Right atrium auricular region (tissue), 2 donors: ENCODE measurements at regions not wholly inside any gene's neighbourhood (a gene's known extent, or its start where the extent isn't known, plus 50 kb on each side); places are given as distances from the start of the nearest gene placed in this dataset.
"Not testable (repeated sequence)": the region's sequence is repeated elsewhere in the genome, so short reads cannot be mapped to it uniquely, and the experiment has no call there.

Experiments
- DNase-seq: peaks from one replicate; pipeline ENCODE4 v3.0.0-alpha.2; 2019; ENCODE audit warnings: low spot score
- H3K27ac ChIP-seq, 2 donors: fragments of 200-600 bp; sonication (generic); 1 replicate in 1 of 2; 2 replicates in 1 of 2; pipeline ENCODE4 v1.5.1; 2016 to 2019
- H3K27me3 ChIP-seq, 2 donors: fragments of 200-600 bp; sonication (generic); one replicate each; pipeline versions ENCODE4 v1.5.1 to v1.6.0; 2017 to 2019
- H3K36me3 ChIP-seq: fragments of 200-600 bp; sonication (generic); one replicate; pipeline ENCODE4 v1.5.1; 2016
- H3K4me1 ChIP-seq, 2 donors: fragments of 200-600 bp; sonication (generic); one replicate each; pipeline versions ENCODE4 v1.5.1 to v1.6.0; 2017 to 2019
- H3K4me3 ChIP-seq, 2 donors: fragments of 200-600 bp; sonication (generic); 1 replicate in 1 of 2; 2 replicates in 1 of 2; pipeline ENCODE4 v1.5.1; 2017 to 2019; ENCODE audit warnings: mild to moderate bottlenecking in 1 of 2, moderate library complexity in 1 of 2
- H3K9me3 ChIP-seq, 2 donors: fragments of 200-600 bp; sonication (generic); one replicate each; pipeline ENCODE4 v1.5.1; 2019
- CTCF ChIP-seq, 2 donors: fragments of 200-600 bp; sonication (generic); IDR thresholded peaks; one replicate each; pipeline ENCODE4 v1.5.1; 2019; ENCODE audit warnings: antibody characterized with exemption in 2 of 2

- no peak for DNase-seq
- no peaks in the 10 kb centered on the region for H3K27me3 ChIP-seq
- H3K36me3 ChIP-seq, result no peaks in the 10 kb centered on the region
- H3K27ac ChIP-seq, result no peak overlapping the region
- no peaks in the 10 kb centered on the region for H3K9me3 ChIP-seq
- no peak for TF ChIP-seq CTCF (IDR thresholded peaks at IDR 0.05)
- no peaks in the 10 kb centered on the region for H3K4me1 ChIP-seq
- H3K4me3 ChIP-seq, result no peak overlapping the region
Measured at GRCh38 chr6:12535586-12536314, 180.8 kb upstream of the PHACTR1 start.

- Histone ChIP-seq H3K9me3 (no peaks in the 10 kb centered on the region), H3K4me1 (no peaks in the 10 kb centered on the region), H3K27ac (no peak overlapping the region), H3K4me3 (no peak overlapping the region), H3K36me3 (no peaks in the 10 kb centered on the region), H3K27me3 (no peaks in the 10 kb centered on the region)
- TF ChIP-seq CTCF (IDR thresholded peaks at IDR 0.05), result no peak
- no peak for DNase-seq
Measured at GRCh38 chr6:12536416-12536815, 180.2 kb upstream of the PHACTR1 start.

- TF ChIP-seq CTCF (IDR thresholded peaks at IDR 0.05), result no peak
Measured at GRCh38 chr6:12537389-12537788, 179.2 kb upstream of the PHACTR1 start.

GRCh38 chr6:12538881-12539357, 177.6 kb upstream of the PHACTR1 start:
- Histone ChIP-seq H3K27me3 (no peaks in the 10 kb centered on the region), H3K27ac (no peak overlapping the region), H3K9me3 (no peaks in the 10 kb centered on the region), H3K36me3 (no peaks in the 10 kb centered on the region), H3K4me3 (no peak overlapping the region), H3K4me1 (no peaks in the 10 kb centered on the region)
- TF ChIP-seq CTCF (IDR thresholded peaks at IDR 0.05), result no peak
- no peak for DNase-seq

More at GRCh38 chr6:12537389-12537788, 179.2 kb upstream of the PHACTR1 start:
- Histone ChIP-seq H3K4me3 (no peak overlapping the region), H3K27me3 (no peaks in the 10 kb centered on the region), H3K27ac (no peak overlapping the region), H3K4me1 (no peaks in the 10 kb centered on the region), H3K9me3 (no peaks in the 10 kb centered on the region), H3K36me3 (no peaks in the 10 kb centered on the region)
- DNase-seq, result no peak

GRCh38 chr6:12542319-12543115, 174.1 kb upstream of the PHACTR1 start:
- not testable (repeated sequence) for DNase-seq, H3K27me3 ChIP-seq, H3K4me3 ChIP-seq, H3K36me3 ChIP-seq, H3K4me1 ChIP-seq, H3K9me3 ChIP-seq, H3K27ac ChIP-seq

GRCh38 chr6:12543953-12544352, 172.6 kb upstream of the PHACTR1 start:
- no peaks in the 10 kb centered on the region for H3K36me3 ChIP-seq
- H3K27ac ChIP-seq, result no peak overlapping the region
- H3K9me3 ChIP-seq, result no peaks in the 10 kb centered on the region
- H3K27me3 ChIP-seq, result no peaks in the 10 kb centered on the region
- DNase-seq, result no peak
- TF ChIP-seq CTCF (IDR thresholded peaks at IDR 0.05), result no peak
- no peak overlapping the region for H3K4me3 ChIP-seq
- no peaks in the 10 kb centered on the region for H3K4me1 ChIP-seq
